Daoy (cell line): ENCODE measurements at regions not wholly inside any gene's neighbourhood (a gene's known extent, or its start where the extent isn't known, plus 50 kb on each side); places are given as distances from the start of the nearest gene placed in this dataset.
"Not testable (repeated sequence)": the region's sequence is repeated elsewhere in the genome, so short reads cannot be mapped to it uniquely, and the experiment has no call there.

Source experiments
- DNase-seq: peaks from one replicate; pipeline ENCODE4 v3.0.0-alpha.2; 2015; ENCODE audit warnings: low read depth

GRCh38 chr20:22070610-22071058 lies 365.2 kb downstream of the PAX1 start:
- DNase-seq: peak; percentile 32

GRCh38 chr20:22063753-22064152 lies 358.3 kb downstream of the PAX1 start:
- DNase-seq: no peak

GRCh38 chr20:22062874-22063273 lies 357.4 kb downstream of the PAX1 start:
- no peak for DNase-seq

GRCh38 chr20:22060610-22061009 lies 355.1 kb downstream of the PAX1 start:
- DNase-seq: no peak

- no peak for DNase-seq
Observed at GRCh38 chr20:22058746-22059145, 353.3 kb downstream of the PAX1 start.

- no peak for DNase-seq
Observed at GRCh38 chr20:22055981-22056380, 350.5 kb downstream of the PAX1 start.

DNA sequence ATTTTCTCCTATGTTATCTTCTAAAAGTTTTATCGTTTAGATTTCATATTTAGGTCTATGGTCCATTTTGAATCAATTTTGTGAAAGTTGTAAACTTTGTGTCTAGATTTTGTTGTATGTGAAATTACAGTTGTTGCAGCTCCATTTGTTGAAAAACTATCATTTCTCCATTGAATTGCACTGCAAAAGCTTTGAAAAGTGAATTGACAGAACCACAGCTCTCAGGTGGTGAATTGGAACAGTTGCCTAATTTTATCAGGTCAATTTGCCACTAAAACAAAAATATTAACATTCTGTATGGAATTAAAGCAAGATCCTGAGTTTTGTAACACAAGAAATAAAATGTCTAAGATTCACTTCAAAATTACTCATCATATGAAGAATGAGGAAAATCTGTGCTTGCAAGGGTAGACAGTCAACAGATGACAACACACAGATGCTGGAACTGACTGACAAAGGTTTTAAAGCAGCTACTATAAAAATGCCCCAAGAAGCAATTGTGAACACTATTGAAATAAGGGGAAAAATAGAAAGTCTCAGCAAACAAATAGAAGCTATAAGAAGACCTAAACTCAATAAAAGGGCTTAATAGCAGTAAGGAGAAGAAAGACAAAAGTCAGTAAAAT lies 346.7 kb downstream of the PAX1 start:
- DNase-seq: no peak

DNA sequence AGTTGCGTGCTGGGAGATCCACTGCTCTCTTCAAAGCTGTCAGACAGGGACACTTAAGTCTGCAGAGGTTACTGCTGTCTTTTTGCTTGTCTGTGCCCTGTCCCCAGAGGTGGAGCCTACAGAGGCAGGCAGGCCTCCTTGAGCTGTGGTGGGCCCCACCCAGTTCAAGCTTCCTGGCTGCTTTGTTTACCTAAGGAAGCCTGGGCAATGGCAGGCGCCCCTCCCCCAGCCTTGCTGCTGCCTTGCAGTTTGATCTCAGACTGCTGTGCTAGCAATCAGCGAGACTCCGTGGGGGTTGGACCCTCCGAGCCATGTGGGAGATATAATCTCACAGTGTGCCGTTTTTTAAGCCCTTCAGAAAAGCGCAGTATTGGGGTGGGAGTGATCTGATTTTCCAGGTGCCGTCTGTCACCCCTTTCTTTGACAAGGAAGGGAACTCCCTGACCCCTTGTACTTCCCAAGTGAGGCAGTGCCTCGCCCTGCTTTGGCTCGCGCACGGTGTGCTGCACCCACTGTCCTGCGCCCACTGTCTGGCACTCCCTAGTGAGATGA lies 340.6 kb downstream of the PAX1 start:
- not testable (repeated sequence) for DNase-seq

GRCh38 chr20:22027423-22027822 lies 322.0 kb downstream of the PAX1 start:
- no peak for DNase-seq

GRCh38 chr20:22020201-22020600 lies 314.7 kb downstream of the PAX1 start:
- no peak for DNase-seq

DNA sequence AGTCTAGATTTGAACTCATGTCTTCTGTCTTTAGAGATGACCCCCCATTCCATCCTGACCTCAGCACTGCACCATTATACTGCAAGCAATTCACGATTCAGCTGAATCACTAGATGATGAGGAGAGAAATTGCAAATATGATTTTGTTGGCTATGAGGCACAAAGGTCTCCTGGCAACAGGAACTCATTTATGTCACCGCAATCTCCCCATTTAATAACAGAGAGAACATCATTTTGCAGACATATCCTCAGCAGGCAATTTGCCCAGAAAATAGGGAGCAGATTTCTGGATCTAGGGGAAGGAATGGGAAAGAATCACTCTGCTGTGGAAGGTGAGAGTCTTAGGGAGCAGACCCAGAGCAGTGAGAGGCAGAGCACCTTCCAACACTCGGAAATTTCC lies 303.0 kb downstream of the PAX1 start:
- no peak for DNase-seq

DNA sequence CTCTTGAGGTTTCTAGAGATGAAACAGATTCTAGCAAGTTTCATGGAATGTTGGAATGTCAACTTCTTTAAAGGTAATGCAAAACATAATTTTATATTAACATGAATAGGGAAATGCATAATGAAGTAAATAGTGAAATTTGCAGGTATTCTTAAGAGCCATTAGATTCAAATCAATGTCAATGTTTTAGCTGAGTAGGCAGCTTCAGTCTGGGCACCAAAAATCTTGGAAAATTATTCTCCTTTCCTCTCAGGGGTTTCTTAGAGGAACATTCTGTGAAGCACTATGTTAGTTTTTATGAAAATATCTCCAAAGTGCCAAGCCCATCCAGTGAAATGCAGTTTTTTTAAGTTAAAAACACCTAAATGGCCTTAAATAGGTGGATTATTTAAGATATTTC lies 300.8 kb downstream of the PAX1 start:
- no peak for DNase-seq

GRCh38 chr20:22005535-22005934 lies 300.1 kb downstream of the PAX1 start:
- no peak for DNase-seq

DNA sequence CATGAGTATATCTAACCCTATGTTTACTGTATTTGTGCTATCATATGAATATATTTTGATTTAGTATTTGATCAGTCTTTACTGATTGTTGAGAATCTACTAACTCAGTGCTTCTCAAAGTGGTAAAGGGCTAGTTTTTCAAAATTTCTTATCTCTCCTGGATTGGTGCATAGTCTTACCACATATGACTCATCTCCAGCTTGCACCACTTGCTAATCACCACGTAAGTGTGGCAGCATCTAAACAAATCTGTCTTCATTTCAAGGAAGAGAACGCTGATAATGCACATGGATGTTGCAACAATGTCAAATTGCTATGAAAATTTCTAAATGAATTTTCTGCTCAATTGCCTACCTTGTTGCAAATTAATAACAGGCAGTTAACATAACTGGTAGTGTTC lies 299.5 kb downstream of the PAX1 start:
- no peak for DNase-seq

DNA sequence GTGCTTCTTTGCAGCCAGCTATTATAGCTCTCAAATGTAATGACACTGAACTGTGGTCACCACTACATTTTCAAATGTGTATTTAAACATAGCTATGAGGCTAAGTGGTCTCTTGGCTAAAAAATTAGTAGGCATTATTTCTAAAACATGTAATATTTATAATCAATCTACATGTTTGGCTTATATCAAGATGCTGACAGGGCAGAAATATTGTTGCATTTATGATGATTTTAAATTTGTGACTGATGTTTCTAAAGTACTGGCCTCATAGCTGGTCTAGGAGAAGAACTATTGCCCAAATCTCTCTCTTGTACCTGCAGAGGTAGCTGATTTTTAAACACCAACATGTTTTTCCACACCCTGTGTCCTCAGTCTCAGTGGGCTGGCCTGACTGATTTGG lies 298.2 kb downstream of the PAX1 start:
- no peak for DNase-seq

DNA sequence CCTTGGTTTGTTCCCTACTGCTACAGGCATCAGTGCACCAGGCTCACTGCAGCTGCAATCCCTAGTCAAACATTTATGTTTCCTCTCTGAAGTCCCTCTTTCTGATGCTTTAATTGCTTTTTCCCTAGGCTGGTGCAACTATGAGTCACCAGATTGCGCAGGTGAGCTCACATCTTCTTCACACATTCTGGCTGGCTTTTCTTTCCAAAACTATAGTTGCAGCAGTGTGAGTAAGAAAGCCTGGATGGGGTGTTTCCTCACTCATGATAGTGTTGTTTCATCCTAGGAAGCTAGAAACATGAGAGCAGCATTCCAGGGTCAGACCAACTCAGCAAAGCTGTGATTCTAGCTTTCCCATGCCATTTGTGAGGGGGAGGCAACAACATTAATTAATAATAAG lies 296.4 kb downstream of the PAX1 start:
- DNase-seq: peak; percentile 20

- no peak for DNase-seq
Observed at GRCh38 chr20:21995461-21995860, 290.0 kb downstream of the PAX1 start.

DNA sequence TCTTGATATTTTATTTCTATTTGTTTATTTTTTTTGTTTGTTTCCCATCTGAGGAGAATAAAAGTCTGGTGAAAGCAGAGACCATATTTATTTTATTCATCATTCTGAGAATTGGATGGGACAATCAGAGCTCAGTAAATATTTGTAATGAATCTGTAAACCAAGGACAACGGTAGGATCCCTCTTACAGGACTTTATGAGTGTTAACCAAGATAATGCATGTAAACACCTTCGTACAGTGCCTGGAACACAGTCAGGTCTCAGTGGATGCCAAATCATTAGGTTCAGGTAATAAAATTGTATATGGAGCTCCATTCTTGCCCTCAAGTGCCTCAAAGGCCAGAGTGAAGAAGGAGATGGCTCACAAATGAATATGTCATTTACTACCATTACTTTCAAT lies 288.7 kb downstream of the PAX1 start:
- no peak for DNase-seq

- DNase-seq: no peak
Observed at GRCh38 chr20:21982559-21982958, 277.1 kb downstream of the PAX1 start.

DNA sequence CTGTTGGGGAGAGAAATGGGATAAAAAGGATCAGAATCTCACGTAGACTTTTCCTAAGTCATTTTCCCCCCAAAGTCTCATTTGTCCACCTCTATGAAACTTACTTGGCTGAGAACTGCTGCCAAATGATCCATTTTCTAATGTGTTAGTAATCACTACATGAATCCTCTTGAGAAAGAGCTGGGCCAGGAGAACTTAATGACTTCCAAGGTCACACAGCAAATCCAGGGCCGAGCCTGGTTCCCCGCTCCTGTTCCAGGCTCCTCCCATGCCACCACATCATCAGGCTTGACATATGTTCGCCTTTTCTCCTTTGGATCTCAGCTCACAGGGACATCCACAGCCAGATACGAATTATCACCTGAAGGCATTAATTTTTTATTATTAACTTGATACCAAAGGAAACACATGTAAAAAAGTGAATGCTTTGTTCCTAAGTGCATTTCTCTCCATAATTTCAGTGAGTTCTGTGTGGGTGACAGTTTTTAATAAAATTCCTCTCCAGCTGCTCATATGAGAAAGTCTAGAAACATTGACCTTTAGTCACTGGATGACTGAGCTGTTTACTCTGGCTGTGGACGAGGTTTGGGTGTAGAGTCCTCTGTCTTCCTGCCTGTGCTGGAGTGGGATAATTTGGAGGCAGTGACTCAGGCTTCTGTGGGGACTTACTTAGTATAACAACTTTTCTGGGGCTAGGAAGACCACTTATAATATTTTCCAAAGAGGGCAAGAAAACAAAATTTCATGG lies 276.3 kb downstream of the PAX1 start:
- DNase-seq: peak; percentile 72

GRCh38 chr20:21981179-21981578 lies 275.7 kb downstream of the PAX1 start:
- DNase-seq: peak; percentile 46

DNA sequence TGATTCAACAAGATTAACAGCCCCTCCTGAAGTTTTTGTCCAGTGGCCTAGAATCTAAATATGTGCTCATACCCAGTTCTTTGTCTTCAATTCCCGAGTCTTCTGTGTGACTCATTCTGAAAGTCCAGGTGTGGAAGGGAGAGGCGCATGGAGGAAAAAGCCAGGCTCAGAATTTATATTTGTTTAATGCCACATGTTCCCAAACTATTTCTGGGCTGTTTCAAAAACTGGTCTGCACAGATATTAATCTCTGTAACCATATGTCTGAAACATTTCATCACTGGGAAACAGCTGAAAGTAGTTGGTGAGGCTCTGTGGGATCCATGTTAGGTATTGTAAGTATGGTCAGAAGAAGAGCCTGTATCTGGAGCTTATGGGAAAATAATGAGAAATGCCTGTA lies 266.0 kb downstream of the PAX1 start:
- no peak for DNase-seq

GRCh38 chr20:21968486-21968885 lies 263.0 kb downstream of the PAX1 start:
- no peak for DNase-seq
